HEK293 (cell line): ENCODE measurements at regions not wholly inside any gene's neighbourhood (a gene's known extent, or its start where the extent isn't known, plus 50 kb on each side); places are given as distances from the start of the nearest gene placed in this dataset.

ENCODE experiments used
- CTCF ChIA-PET: fragments of 350-600 bp; formaldehyde crosslinking; extraction: SDS; loops from one replicate; lab custom pipeline; 2021; ENCODE audit warnings: antibody characterized with exemption; lab: Yijun Ruan, JAX
- POLR2A ChIA-PET: fragments of 300-600 bp; formaldehyde crosslinking; extraction: SDS; loops from one replicate; lab custom pipeline; 2020; ENCODE audit warnings: antibody characterized with exemption, inconsistent platforms; lab: Yijun Ruan, JAX
- H3K27ac ChIP-seq: fragments of 200-500 bp; sonication (Bioruptor generic); 2 replicates; pipeline ENCODE4 v1.5.1; 2014; ENCODE audit warnings: low read depth, low read length, control low read depth, inconsistent platforms; ENCODE audit errors: extremely low read depth
- H3K36me3 ChIP-seq, 2 experiments: fragments of 200-500 bp in 1 of 2; sonication (Bioruptor generic) in 1 of 2; 1 replicate in 1 of 2; 2 replicates in 1 of 2; pipeline ENCODE4 v1.5.1; 2014 to 2017; ENCODE audit warnings: inconsistent platforms in 2 of 2, low read length in 2 of 2; ENCODE audit not compliant: control insufficient read depth in 2 of 2, insufficient read depth in 1 of 2
- H3K4me1 ChIP-seq: fragments of 200-500 bp; sonication (Bioruptor generic); 2 replicates; pipeline ENCODE4 v1.5.1; 2014; ENCODE audit warnings: mild to moderate bottlenecking, low read length, inconsistent platforms; ENCODE audit not compliant: control insufficient read depth, insufficient read depth
- H3K4me3 ChIP-seq: 2 replicates; pipeline ENCODE4 v1.5.1; 2011; ENCODE audit warnings: low read depth, mild to moderate bottlenecking, control low read depth, low read length, moderate library complexity
- H3K9me3 ChIP-seq: fragments of 200-500 bp; sonication (Bioruptor generic); 2 replicates; pipeline ENCODE4 v1.5.1; 2014; ENCODE audit warnings: low read depth, low read length, inconsistent platforms; ENCODE audit not compliant: control insufficient read depth, insufficient read depth
- MEIS1 ChIP-seq: sonication (generic); formaldehyde crosslinking; IDR thresholded peaks from 2 replicates; pipeline ENCODE4 v1.8.1; 2022; ENCODE audit warnings: missing genetic modification reagents, mild to moderate bottlenecking, borderline replicate concordance
- MZF1 ChIP-seq: fragments of 450-650 bp; formaldehyde crosslinking; IDR thresholded peaks from 2 replicates; pipeline ENCODE4 v1.5.1; 2017; ENCODE audit warnings: missing biosample characterization, missing genetic modification characterization, borderline replicate concordance
- TCF7L2 ChIP-seq: IDR thresholded peaks from 2 replicates; pipeline ENCODE4 v1.6.1; 2011; ENCODE audit warnings: low read depth, mild to moderate bottlenecking, inconsistent platforms, low read length, moderate library complexity, borderline replicate concordance
- WT1 ChIP-seq: fragments of 450-650 bp; formaldehyde crosslinking; IDR thresholded peaks from 2 replicates; pipeline ENCODE4 v1.5.1; 2016; ENCODE audit warnings: missing biosample characterization, missing genetic modification characterization
- YY2 ChIP-seq: fragments of 450-650 bp; formaldehyde crosslinking; IDR thresholded peaks from 2 replicates; pipeline ENCODE4 v1.5.1; 2016; ENCODE audit warnings: missing biosample characterization, missing genetic modification characterization
- ZBTB20 ChIP-seq: fragments of 450-650 bp; formaldehyde crosslinking; IDR thresholded peaks from 2 replicates; pipeline ENCODE4 v1.5.1; 2016; ENCODE audit warnings: missing biosample characterization, missing genetic modification characterization
- ZFHX2 ChIP-seq: fragments of 450-650 bp; formaldehyde crosslinking; conservative IDR thresholded peaks from 2 replicates; pipeline ENCODE4 v1.5.1; 2016; ENCODE audit warnings: missing biosample characterization, missing genetic modification characterization
- ZNF112 ChIP-seq: fragments of 450-650 bp; formaldehyde crosslinking; IDR thresholded peaks from 2 replicates; pipeline ENCODE4 v1.5.0; 2017; ENCODE audit warnings: missing biosample characterization, missing genetic modification characterization
- ZNF133 ChIP-seq: fragments of 450-650 bp; formaldehyde crosslinking; IDR thresholded peaks from 2 replicates; pipeline ENCODE4 v1.5.1; 2016; ENCODE audit warnings: missing biosample characterization, missing genetic modification characterization
- ZNF169 ChIP-seq: fragments of 450-650 bp; formaldehyde crosslinking; IDR thresholded peaks from 2 replicates; pipeline ENCODE4 v1.5.1; 2016; ENCODE audit warnings: missing biosample characterization, missing genetic modification characterization
- ZNF302 ChIP-seq: fragments of 450-650 bp; formaldehyde crosslinking; IDR thresholded peaks from 2 replicates; pipeline ENCODE4 v1.5.1; 2016; ENCODE audit warnings: missing biosample characterization, missing genetic modification characterization, low read depth
- ZNF350 ChIP-seq: fragments of 450-650 bp; formaldehyde crosslinking; IDR thresholded peaks from 2 replicates; pipeline ENCODE4 v1.5.0; 2017; ENCODE audit warnings: missing biosample characterization, mild to moderate bottlenecking, missing genetic modification characterization
- ZNF426 ChIP-seq: fragments of 450-650 bp; formaldehyde crosslinking; IDR thresholded peaks from 2 replicates; pipeline ENCODE4 v1.5.1; 2017; ENCODE audit warnings: missing biosample characterization, missing genetic modification characterization, mild to moderate bottlenecking, inconsistent platforms, moderate library complexity
- ZNF521 ChIP-seq: fragments of 450-650 bp; formaldehyde crosslinking; IDR thresholded peaks from 2 replicates; pipeline ENCODE4 v1.5.1; 2017; ENCODE audit warnings: missing biosample characterization, mild to moderate bottlenecking, missing genetic modification characterization
- ZNF596 ChIP-seq: fragments of 450-650 bp; IDR thresholded peaks from 2 replicates; pipeline ENCODE4 v1.5.0; 2018; ENCODE audit warnings: missing biosample characterization, mild to moderate bottlenecking, missing genetic modification characterization, moderate library complexity
- ZNF621 ChIP-seq: fragments of 450-650 bp; formaldehyde crosslinking; IDR thresholded peaks from 2 replicates; pipeline ENCODE4 v1.5.1; 2017; ENCODE audit warnings: missing biosample characterization, missing genetic modification characterization
- TF ChIP-seq, protein P1 (sequence below): fragments of 450-650 bp; formaldehyde crosslinking; IDR thresholded peaks from 2 replicates; pipeline ENCODE4 v1.5.1; 2016; ENCODE audit warnings: missing biosample characterization, missing genetic modification characterization
- TF ChIP-seq, protein P2 (sequence below): fragments of 450-650 bp; formaldehyde crosslinking; IDR thresholded peaks from 2 replicates; pipeline ENCODE4 v1.5.1; 2016; ENCODE audit warnings: missing biosample characterization, missing genetic modification characterization
- TF ChIP-seq, protein P3 (sequence below): fragments of 450-650 bp; formaldehyde crosslinking; IDR thresholded peaks from 2 replicates; pipeline ENCODE4 v1.5.1; 2017; ENCODE audit warnings: missing biosample characterization, missing genetic modification characterization
- TF ChIP-seq, protein P4 (sequence below): fragments of 450-650 bp; formaldehyde crosslinking; IDR thresholded peaks from 2 replicates; pipeline ENCODE4 v1.5.1; 2016; ENCODE audit warnings: missing biosample characterization, missing genetic modification characterization
- TF ChIP-seq, protein P5 (sequence below): fragments of 450-650 bp; formaldehyde crosslinking; IDR thresholded peaks from 2 replicates; pipeline ENCODE4 v1.5.1; 2016; ENCODE audit warnings: missing biosample characterization, missing genetic modification characterization
- TF ChIP-seq, protein P6 (sequence below): fragments of 450-650 bp; formaldehyde crosslinking; IDR thresholded peaks from 2 replicates; pipeline ENCODE4 v1.5.1; 2017; ENCODE audit warnings: missing biosample characterization, missing genetic modification characterization

DNA sequence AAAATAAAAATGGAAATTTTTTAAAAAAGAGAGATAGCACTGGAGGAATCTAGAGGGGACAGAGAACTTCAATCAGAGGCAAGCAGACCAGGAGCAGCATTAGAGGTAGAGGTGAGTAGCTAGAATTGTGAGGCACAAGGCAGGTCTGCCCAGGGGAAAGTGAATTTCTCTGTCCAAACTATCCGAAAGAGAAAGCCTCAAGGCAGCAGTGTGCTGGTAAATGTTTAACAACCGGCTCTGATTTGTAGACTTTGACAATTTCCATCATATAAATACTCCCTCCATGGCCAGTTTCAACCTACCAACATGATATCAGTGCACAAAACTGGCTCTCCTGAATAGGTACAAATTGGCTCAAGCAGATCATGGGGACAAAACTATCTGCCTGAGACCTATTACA, 160.6 kb upstream of the EGLN3 start:
- TF ChIP-seq, protein P1, sequence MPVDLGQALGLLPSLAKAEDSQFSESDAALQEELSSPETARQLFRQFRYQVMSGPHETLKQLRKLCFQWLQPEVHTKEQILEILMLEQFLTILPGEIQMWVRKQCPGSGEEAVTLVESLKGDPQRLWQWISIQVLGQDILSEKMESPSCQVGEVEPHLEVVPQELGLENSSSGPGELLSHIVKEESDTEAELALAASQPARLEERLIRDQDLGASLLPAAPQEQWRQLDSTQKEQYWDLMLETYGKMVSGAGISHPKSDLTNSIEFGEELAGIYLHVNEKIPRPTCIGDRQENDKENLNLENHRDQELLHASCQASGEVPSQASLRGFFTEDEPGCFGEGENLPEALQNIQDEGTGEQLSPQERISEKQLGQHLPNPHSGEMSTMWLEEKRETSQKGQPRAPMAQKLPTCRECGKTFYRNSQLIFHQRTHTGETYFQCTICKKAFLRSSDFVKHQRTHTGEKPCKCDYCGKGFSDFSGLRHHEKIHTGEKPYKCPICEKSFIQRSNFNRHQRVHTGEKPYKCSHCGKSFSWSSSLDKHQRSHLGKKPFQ = no peak
- TF ChIP-seq, protein P2, sequence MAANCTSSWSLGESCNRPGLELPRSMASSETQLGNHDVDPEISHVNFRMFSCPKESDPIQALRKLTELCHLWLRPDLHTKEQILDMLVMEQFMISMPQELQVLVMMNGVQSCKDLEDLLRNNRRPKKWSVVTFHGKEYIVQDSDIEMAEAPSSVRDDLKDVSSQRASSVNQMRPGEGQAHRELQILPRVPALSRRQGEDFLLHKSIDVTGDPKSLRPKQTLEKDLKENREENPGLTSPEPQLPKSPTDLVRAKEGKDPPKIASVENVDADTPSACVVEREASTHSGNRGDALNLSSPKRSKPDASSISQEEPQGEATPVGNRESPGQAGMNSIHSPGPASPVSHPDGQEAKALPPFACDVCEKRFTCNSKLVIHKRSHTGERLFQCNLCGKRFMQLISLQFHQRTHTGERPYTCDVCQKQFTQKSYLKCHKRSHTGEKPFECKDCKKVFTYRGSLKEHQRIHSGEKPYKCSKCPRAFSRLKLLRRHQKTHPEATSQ (tag by site-specific recombination) = no peak
- no peak for TF ChIP-seq ZNF596 (tag by site-specific recombination)
- TF ChIP-seq YY2 = no peak
- TF ChIP-seq, protein P3, sequence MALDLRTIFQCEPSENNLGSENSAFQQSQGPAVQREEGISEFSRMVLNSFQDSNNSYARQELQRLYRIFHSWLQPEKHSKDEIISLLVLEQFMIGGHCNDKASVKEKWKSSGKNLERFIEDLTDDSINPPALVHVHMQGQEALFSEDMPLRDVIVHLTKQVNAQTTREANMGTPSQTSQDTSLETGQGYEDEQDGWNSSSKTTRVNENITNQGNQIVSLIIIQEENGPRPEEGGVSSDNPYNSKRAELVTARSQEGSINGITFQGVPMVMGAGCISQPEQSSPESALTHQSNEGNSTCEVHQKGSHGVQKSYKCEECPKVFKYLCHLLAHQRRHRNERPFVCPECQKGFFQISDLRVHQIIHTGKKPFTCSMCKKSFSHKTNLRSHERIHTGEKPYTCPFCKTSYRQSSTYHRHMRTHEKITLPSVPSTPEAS (tag by site-specific recombination) = no peak
- TF ChIP-seq ZNF621 (tag by site-specific recombination) = no peak
- no peak for TF ChIP-seq MEIS1 (CRISPR knock-in tag)
- TF ChIP-seq ZNF350 = no peak
- H3K36me3 ChIP-seq = no peaks in the 10 kb centered on the region
- H3K9me3 ChIP-seq = no peaks in the 10 kb centered on the region
- no peak overlapping the region for H3K27ac ChIP-seq
- peaks cover 9% of the 10 kb centered on the region for H3K4me1 ChIP-seq
- ChIA-PET POLR2A (no interaction called here), CTCF (interaction anchor here (1.3 kb wide), 1 partner anchor 12 kb away, joined by 3 read pairs; no protein-coding TSS in a partner anchor)
- no peak overlapping the region for H3K4me3 ChIP-seq

DNA sequence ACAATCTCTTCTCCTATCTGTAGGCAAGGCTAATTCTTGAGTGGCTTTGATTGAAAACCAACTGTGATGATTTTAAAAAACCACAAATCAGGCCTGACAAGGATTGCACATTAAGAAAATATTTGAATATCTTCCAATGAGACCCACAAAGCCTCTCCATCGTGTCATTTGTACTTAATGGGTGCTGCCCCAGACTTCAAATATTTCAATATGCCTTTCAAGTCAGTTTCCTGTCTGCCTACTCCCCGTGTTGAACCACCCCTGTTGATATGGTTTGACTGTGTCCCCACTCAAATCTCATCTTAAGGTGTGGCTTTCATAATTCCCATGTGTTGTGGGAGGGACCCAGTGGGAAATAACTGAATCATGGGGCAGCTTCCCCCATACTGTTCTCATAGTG, 159.7 kb upstream of the EGLN3 start:
- Histone ChIP-seq H3K4me1 (peaks cover 9% of the 10 kb centered on the region), H3K36me3 (no peaks in the 10 kb centered on the region), H3K27ac (no peak overlapping the region), H3K4me3 (no peak overlapping the region), H3K9me3 (no peaks in the 10 kb centered on the region)
- CTCF ChIA-PET = no interaction called here
- TF ChIP-seq ZBTB20 (no peak), ZNF112 (tag by site-specific recombination) (no peak), ZNF169 (tag by site-specific recombination) (no peak)
- TF ChIP-seq, protein P4, sequence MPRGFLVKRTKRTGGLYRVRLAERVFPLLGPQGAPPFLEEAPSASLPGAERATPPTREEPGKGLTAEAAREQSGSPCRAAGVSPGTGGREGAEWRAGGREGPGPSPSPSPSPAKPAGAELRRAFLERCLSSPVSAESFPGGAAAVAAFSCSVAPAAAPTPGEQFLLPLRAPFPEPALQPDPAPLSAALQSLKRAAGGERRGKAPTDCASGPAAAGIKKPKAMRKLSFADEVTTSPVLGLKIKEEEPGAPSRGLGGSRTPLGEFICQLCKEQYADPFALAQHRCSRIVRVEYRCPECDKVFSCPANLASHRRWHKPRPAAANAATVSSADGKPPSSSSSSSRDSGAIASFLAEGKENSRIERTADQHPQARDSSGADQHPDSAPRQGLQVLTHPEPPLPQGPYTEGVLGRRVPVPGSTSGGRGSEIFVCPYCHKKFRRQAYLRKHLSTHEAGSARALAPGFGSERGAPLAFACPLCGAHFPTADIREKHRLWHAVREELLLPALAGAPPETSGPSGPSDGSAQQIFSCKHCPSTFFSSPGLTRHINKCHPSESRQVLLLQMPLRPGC = no peak
- POLR2A ChIA-PET = interaction anchor here (0.6 kb wide), 1 partner anchor 341 kb away, joined by 3 read pairs; no protein-coding TSS in a partner anchor

DNA sequence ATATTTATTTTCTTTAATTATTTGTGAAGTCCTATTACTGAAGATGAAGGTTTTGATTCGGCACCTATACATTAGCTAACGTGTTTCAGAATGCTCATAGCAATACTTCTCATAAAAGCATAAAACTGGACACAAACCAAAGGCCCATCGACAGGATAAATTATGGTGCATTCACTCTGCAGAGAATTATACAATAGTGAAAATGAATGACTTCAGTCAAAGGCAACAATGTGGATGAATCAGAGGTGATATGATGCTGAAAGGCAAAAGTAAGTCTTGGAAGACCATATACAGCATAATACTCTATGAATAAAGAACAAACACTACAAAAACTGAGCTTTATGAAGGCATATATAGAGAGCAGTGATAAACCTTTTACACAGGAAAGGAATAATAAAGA, 156.6 kb upstream of the EGLN3 start:
- Histone ChIP-seq H3K36me3 (no peaks in the 10 kb centered on the region), H3K9me3 (no peaks in the 10 kb centered on the region), H3K4me1 (no peaks in the 10 kb centered on the region), H3K27ac (no peak overlapping the region), H3K4me3 (no peak overlapping the region)
- CTCF ChIA-PET = interaction anchor here (0.6 to 1.4 kb wide), 4 partner anchors 9 to 1581 kb away, joined by 3 to 6 read pairs (median 4); no protein-coding TSS in a partner anchor
- POLR2A ChIA-PET = no interaction called here
- TF ChIP-seq ZNF302 (no peak), ZNF521 (tag by site-specific recombination) (no peak), MZF1 (no peak), ZFHX2 (tag by site-specific recombination) (no peak), ZNF133 (no peak), TCF7L2 (no peak), WT1 (tag by site-specific recombination) (no peak), ZNF350 (no peak), ZNF426 (tag by site-specific recombination) (no peak)
- TF ChIP-seq, protein P5, sequence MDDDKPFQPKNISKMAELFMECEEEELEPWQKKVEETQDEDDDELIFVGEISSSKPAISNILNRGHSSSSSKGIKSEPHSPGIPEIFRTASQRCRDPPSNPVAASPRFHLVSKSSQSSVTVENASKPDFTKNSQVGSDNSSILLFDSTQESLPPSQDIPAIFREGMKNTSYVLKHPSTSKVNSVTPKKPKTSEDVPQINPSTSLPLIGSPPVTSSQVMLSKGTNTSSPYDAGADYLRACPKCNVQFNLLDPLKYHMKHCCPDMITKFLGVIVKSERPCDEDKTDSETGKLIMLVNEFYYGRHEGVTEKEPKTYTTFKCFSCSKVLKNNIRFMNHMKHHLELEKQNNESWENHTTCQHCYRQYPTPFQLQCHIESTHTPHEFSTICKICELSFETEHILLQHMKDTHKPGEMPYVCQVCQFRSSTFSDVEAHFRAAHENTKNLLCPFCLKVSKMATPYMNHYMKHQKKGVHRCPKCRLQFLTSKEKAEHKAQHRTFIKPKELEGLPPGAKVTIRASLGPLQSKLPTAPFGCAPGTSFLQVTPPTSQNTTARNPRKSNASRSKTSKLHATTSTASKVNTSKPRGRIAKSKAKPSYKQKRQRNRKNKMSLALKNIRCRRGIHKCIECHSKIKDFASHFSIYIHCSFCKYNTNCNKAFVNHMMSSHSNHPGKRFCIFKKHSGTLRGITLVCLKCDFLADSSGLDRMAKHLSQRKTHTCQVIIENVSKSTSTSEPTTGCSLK (tag by site-specific recombination) = no peak
- TF ChIP-seq, protein P6, sequence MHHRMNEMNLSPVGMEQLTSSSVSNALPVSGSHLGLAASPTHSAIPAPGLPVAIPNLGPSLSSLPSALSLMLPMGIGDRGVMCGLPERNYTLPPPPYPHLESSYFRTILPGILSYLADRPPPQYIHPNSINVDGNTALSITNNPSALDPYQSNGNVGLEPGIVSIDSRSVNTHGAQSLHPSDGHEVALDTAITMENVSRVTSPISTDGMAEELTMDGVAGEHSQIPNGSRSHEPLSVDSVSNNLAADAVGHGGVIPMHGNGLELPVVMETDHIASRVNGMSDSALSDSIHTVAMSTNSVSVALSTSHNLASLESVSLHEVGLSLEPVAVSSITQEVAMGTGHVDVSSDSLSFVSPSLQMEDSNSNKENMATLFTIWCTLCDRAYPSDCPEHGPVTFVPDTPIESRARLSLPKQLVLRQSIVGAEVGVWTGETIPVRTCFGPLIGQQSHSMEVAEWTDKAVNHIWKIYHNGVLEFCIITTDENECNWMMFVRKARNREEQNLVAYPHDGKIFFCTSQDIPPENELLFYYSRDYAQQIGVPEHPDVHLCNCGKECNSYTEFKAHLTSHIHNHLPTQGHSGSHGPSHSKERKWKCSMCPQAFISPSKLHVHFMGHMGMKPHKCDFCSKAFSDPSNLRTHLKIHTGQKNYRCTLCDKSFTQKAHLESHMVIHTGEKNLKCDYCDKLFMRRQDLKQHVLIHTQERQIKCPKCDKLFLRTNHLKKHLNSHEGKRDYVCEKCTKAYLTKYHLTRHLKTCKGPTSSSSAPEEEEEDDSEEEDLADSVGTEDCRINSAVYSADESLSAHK (tag by site-specific recombination) = no peak
